OCI-M1 (cell line): ENCODE measurements at regions not wholly inside any gene's neighbourhood (a gene's known extent, or its start where the extent isn't known, plus 50 kb on each side); places are given as distances from the start of the nearest gene placed in this dataset.

Source experiments
- DNase-seq: peaks from one replicate; lab custom pipeline; 2025; lab: John Stamatoyannopoulos, UW

- DNase-seq: no peak
Observed at GRCh38 chr5:29833394-29833793, 1360.1 kb upstream of the CDH6 start.

GRCh38 chr5:29822521-29822920, 1371.0 kb upstream of the CDH6 start:
- DNase-seq: no peak

- DNase-seq: peak; percentile 62
Observed at GRCh38 chr5:29811914-29812679, 1381.4 kb upstream of the CDH6 start.

GRCh38 chr5:29805804-29806203, 1387.7 kb upstream of the CDH6 start:
- DNase-seq: no peak

GRCh38 chr5:29800752-29801151, 1392.7 kb upstream of the CDH6 start:
- DNase-seq: no peak

- DNase-seq: peak; percentile 96
Observed at GRCh38 chr5:29796013-29796412, 1397.5 kb upstream of the CDH6 start.

GRCh38 chr5:29795096-29795652, 1398.3 kb upstream of the CDH6 start:
- peak; percentile 75 for DNase-seq

GRCh38 chr5:29794141-29794787, 1399.2 kb upstream of the CDH6 start:
- peak; percentile 68 for DNase-seq

- no peak for DNase-seq
Observed at GRCh38 chr5:29790281-29790680, 1403.2 kb upstream of the CDH6 start.

GRCh38 chr5:29780401-29780800, 1413.1 kb upstream of the CDH6 start:
- DNase-seq: no peak

- no peak for DNase-seq
Observed at GRCh38 chr5:29779141-29779540, 1414.3 kb upstream of the CDH6 start.

- no peak for DNase-seq
Observed at GRCh38 chr5:29777373-29777772, 1416.1 kb upstream of the CDH6 start.

GRCh38 chr5:29770936-29771335, 1422.5 kb upstream of the CDH6 start:
- no peak for DNase-seq

- DNase-seq: no peak
Observed at GRCh38 chr5:29769474-29769873, 1424.0 kb upstream of the CDH6 start.

- no peak for DNase-seq
Observed at GRCh38 chr5:29758986-29759421, 1434.5 kb upstream of the CDH6 start.

- no peak for DNase-seq
Observed at GRCh38 chr5:29750453-29750852, 1443.0 kb upstream of the CDH6 start.

GRCh38 chr5:29744618-29745017, 1448.9 kb upstream of the CDH6 start:
- DNase-seq: no peak

GRCh38 chr5:29720954-29721353, 1472.5 kb upstream of the CDH6 start:
- DNase-seq: peak; percentile 27

- no peak for DNase-seq
Observed at GRCh38 chr5:29719171-29719570, 1474.3 kb upstream of the CDH6 start.

- no peak for DNase-seq
Observed at GRCh38 chr5:29715167-29715566, 1478.3 kb upstream of the CDH6 start.

GRCh38 chr5:29702875-29703274, 1490.6 kb upstream of the CDH6 start:
- DNase-seq: no peak

GRCh38 chr5:29701600-29701999, 1491.9 kb upstream of the CDH6 start:
- DNase-seq: no peak

- DNase-seq: peak; percentile 70
Observed at GRCh38 chr5:29697785-29698414, 1495.6 kb upstream of the CDH6 start.
